GM12801 (cell line): ENCODE measurements at regions not wholly inside any gene's neighbourhood (a gene's known extent, or its start where the extent isn't known, plus 50 kb on each side); places are given as distances from the start of the nearest gene placed in this dataset.

Source experiments
- TF ChIP-seq, protein P1 (sequence below): IDR thresholded peaks from one replicate; pipeline ENCODE4 v1.5.1; 2011; ENCODE audit warnings: control low read depth; ENCODE audit not compliant: insufficient read length; ENCODE audit errors: extremely low read depth

GRCh38 chr1:93750955-93751354 is 69.3 kb upstream of the BCAR3 start:
- TF ChIP-seq, protein P1, sequence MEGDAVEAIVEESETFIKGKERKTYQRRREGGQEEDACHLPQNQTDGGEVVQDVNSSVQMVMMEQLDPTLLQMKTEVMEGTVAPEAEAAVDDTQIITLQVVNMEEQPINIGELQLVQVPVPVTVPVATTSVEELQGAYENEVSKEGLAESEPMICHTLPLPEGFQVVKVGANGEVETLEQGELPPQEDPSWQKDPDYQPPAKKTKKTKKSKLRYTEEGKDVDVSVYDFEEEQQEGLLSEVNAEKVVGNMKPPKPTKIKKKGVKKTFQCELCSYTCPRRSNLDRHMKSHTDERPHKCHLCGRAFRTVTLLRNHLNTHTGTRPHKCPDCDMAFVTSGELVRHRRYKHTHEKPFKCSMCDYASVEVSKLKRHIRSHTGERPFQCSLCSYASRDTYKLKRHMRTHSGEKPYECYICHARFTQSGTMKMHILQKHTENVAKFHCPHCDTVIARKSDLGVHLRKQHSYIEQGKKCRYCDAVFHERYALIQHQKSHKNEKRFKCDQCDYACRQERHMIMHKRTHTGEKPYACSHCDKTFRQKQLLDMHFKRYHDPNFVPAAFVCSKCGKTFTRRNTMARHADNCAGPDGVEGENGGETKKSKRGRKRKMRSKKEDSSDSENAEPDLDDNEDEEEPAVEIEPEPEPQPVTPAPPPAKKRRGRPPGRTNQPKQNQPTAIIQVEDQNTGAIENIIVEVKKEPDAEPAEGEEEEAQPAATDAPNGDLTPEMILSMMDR = no peak

GRCh38 chr1:93749894-93750301 is 68.3 kb upstream of the BCAR3 start:
- TF ChIP-seq, protein P1 = no peak

GRCh38 chr1:93749487-93749886 is 67.8 kb upstream of the BCAR3 start:
- TF ChIP-seq, protein P1 = no peak

DNA sequence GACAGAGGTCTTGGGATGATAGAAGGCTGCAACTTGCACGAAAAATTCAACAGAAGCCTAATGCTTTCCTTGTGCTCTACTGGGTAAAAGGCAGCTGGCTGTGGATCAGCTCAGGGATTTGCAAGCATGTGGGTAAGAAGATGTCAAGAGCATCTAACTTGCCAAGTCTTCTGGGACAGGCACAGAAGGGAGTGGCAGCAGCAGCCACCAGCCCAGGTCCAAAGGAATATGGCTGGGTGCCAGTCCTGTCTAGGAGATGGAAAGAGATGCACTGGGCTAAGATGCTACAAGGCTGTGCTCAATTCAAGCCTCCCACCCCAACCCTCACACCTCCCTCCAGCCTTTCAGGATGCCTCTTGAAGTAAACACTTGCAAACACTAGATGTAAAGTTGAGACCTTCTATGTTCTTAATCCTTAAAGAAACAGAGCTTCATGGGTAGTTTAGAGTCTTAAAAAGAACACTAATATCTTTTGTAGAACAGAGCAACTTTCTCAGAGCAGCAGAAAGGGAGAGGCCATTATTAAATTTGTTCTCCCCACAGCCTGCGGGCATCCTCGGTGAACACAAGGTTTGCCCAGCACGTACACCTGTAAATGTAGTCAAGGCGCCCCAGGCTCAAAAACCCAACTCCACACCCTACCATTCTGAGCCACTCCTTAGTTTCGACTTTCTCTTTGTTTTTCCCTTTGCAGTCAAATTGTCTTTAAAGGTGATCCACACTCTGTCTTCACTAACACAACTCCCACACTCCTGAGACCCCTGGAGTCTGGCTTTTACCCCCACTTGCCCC is 64.6 kb upstream of the BCAR3 start:
- TF ChIP-seq, protein P1 = no peak

- TF ChIP-seq, protein P1 = no peak
Observed at GRCh38 chr1:93744299-93744988, 62.8 kb upstream of the BCAR3 start.

- TF ChIP-seq, protein P1 = no peak
Observed at GRCh38 chr1:93743465-93743864, 61.8 kb upstream of the BCAR3 start.

GRCh38 chr1:93740601-93741031 is 59.0 kb upstream of the BCAR3 start:
- TF ChIP-seq, protein P1 = no peak
